AG04450 (cell line): ENCODE measurements at regions not wholly inside any gene's neighbourhood (a gene's known extent, or its start where the extent isn't known, plus 50 kb on each side); places are given as distances from the start of the nearest gene placed in this dataset.

Experiments used
- CTCF ChIA-PET: fragments of 300-600, 350-600 bp; formaldehyde crosslinking; extraction: SDS; loops from one replicate; lab custom pipeline; 2022; ENCODE audit warnings: antibody characterized with exemption, inconsistent platforms; lab: Charles Lee
- POLR2A ChIA-PET: fragments of 350-600 bp; formaldehyde crosslinking; extraction: SDS; loops from one replicate; lab custom pipeline; 2021; ENCODE audit warnings: antibody characterized with exemption, inconsistent platforms; lab: Yijun Ruan, JAX
- DNase-seq: peaks from one replicate; pipeline ENCODE4 v3.0.0-alpha.2; 2011; ENCODE audit warnings: low read depth, low spot score
- H3K27ac ChIP-seq: one replicate; pipeline ENCODE4 v1.5.1; 2012; ENCODE audit warnings: low read depth, low read length, control low read depth
- H3K27me3 ChIP-seq: one replicate; pipeline ENCODE4 v1.6.0; 2012; ENCODE audit warnings: low read length; ENCODE audit not compliant: control insufficient read depth, insufficient read depth
- H3K4me3 ChIP-seq: 2 replicates; pipeline ENCODE4 v1.5.1; 2011; ENCODE audit warnings: mild to moderate bottlenecking, low read depth, low read length, control low read depth
- H3K9me3 ChIP-seq: 2 replicates; pipeline ENCODE4 v1.5.1; 2012; ENCODE audit warnings: low read length; ENCODE audit not compliant: control insufficient read depth, insufficient read depth
- TF ChIP-seq, protein P1 (sequence below): IDR thresholded peaks from 2 replicates; pipeline ENCODE4 v1.5.1; 2011; ENCODE audit warnings: low read depth, low read length, control low read depth, inconsistent platforms

GRCh38 chr13:34594507-34594906 lies 347.6 kb upstream of the NBEA start:
- CTCF ChIA-PET, result no interaction called here
- no peak overlapping the region for H3K4me3 ChIP-seq
- POLR2A ChIA-PET, result no interaction called here
- H3K27me3 ChIP-seq, result no peaks in the 10 kb centered on the region
- no peaks in the 10 kb centered on the region for H3K9me3 ChIP-seq
- no peak for DNase-seq
- no peak overlapping the region for H3K27ac ChIP-seq
- TF ChIP-seq, protein P1, sequence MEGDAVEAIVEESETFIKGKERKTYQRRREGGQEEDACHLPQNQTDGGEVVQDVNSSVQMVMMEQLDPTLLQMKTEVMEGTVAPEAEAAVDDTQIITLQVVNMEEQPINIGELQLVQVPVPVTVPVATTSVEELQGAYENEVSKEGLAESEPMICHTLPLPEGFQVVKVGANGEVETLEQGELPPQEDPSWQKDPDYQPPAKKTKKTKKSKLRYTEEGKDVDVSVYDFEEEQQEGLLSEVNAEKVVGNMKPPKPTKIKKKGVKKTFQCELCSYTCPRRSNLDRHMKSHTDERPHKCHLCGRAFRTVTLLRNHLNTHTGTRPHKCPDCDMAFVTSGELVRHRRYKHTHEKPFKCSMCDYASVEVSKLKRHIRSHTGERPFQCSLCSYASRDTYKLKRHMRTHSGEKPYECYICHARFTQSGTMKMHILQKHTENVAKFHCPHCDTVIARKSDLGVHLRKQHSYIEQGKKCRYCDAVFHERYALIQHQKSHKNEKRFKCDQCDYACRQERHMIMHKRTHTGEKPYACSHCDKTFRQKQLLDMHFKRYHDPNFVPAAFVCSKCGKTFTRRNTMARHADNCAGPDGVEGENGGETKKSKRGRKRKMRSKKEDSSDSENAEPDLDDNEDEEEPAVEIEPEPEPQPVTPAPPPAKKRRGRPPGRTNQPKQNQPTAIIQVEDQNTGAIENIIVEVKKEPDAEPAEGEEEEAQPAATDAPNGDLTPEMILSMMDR, result no peak

DNA sequence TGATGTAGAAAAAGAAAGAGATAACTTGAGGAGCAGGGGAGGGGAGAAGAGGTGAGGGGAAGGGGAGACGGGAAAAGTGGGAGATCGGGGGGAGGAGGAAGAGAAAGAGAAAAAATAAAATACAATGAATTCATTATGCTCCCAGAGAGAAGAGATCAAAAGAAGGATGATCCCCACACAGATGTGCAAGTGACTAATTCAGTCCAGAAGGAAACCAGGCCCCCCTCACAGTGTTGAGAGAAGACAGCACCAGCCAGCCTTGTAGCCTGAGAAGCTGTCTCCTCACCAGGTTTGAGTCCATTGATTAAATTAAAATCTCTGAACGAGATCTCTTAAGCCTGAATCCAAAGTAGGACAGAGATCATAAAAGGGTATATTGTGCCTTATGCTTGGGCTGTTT lies 333.7 kb upstream of the NBEA start:
- Histone ChIP-seq H3K9me3 (no peaks in the 10 kb centered on the region), H3K4me3 (no peak overlapping the region), H3K27ac (no peak overlapping the region), H3K27me3 (no peaks in the 10 kb centered on the region)
- TF ChIP-seq, protein P1, result no peak
- ChIA-PET CTCF (no interaction called here), POLR2A (no interaction called here)
- no peak for DNase-seq

GRCh38 chr13:34611671-34612070 lies 330.4 kb upstream of the NBEA start:
- TF ChIP-seq, protein P1, result no peak
- H3K9me3 ChIP-seq, result no peaks in the 10 kb centered on the region
- ChIA-PET CTCF (no interaction called here), POLR2A (no interaction called here)
- no peak for DNase-seq
- no peaks in the 10 kb centered on the region for H3K27me3 ChIP-seq
- H3K27ac ChIP-seq, result no peak overlapping the region
- no peak overlapping the region for H3K4me3 ChIP-seq

GRCh38 chr13:34617473-34618083 lies 324.5 kb upstream of the NBEA start:
- Histone ChIP-seq H3K27me3 (no peaks in the 10 kb centered on the region), H3K27ac (no peak overlapping the region), H3K4me3 (no peak overlapping the region), H3K9me3 (no peaks in the 10 kb centered on the region)
- POLR2A ChIA-PET, result no interaction called here
- TF ChIP-seq, protein P1, result no peak
- CTCF ChIA-PET, result no interaction called here
- DNase-seq, result no peak

DNA sequence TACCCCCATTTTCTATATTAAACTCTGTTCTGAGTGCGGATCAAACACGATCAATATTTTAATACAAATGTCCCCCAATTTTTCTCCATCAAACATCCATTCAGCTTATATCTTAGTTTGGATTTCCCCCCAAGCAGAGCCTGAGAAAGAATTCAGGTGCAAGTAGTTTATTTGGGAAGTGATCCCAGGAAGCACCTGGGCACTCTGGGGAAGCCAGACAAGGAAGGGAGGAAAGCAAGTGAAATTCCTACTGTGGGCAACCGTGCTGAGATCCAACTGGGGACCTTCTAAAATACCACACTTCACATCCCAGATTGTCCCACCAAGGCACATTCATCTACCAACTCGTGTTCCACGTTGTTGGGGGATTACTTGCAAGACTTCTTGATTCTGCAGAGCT lies 323.4 kb upstream of the NBEA start:
- Histone ChIP-seq H3K4me3 (no peak overlapping the region), H3K27ac (no peak overlapping the region), H3K9me3 (no peaks in the 10 kb centered on the region), H3K27me3 (no peaks in the 10 kb centered on the region)
- DNase-seq, result no peak
- TF ChIP-seq, protein P1, result no peak
- ChIA-PET POLR2A (no interaction called here), CTCF (no interaction called here)
